ENCODE measurements at regions not wholly inside any gene's neighbourhood (a gene's known extent, or its start where the extent isn't known, plus 50 kb on each side); places are given as distances from the start of the nearest gene placed in this dataset.

- H4K20me1 ChIP-seq (replicated peaks; ENCODE audit: insufficient read depth), result no peaks in the 10 kb centered on the region
- DNase-seq (ENCODE audit: low spot score) (no peak), ATAC-seq (no peak)
- Mint-ChIP-seq H3K9me3 (no peaks in the 10 kb centered on the region; the same call in 2 of the 3 replicates), H3K4me3 (no peak overlapping the region), H3K36me3 (ENCODE audit: low read depth) (no peaks in the 10 kb centered on the region), H3K27ac (no peak overlapping the region), H3K4me1 (peaks cover 3% of the 10 kb centered on the region; the same call in 1 of the 3 replicates), H3K27me3 (ENCODE audit: insufficient read depth, low read depth, poor library complexity) (peaks cover 4% of the 10 kb centered on the region)
- H3K27ac ChIP-seq (ENCODE audit: low read depth), result no peak overlapping the region
- no peak overlapping the region for H3K4me3 ChIP-seq
- H3K4me1 ChIP-seq (ENCODE audit: insufficient read depth), result no peaks in the 10 kb centered on the region
- H3K36me3 ChIP-seq (ENCODE audit: insufficient read depth), result no peaks in the 10 kb centered on the region
- no peaks in the 10 kb centered on the region for H3F3A ChIP-seq (replicated peaks; ENCODE audit: low read depth)
- no peak overlapping the region for H3K4me2 ChIP-seq
- H3K79me2 ChIP-seq (replicated peaks; ENCODE audit: insufficient read depth), result no peaks in the 10 kb centered on the region
- no peaks in the 10 kb centered on the region for H3K27me3 ChIP-seq (ENCODE audit: insufficient read depth)
- no peak overlapping the region for H2AFZ ChIP-seq
- H3K9me2 ChIP-seq (ENCODE audit: insufficient read depth), result no peaks in the 10 kb centered on the region
- TF ChIP-seq POLR2AphosphoS5 (IDR thresholded peaks at IDR 0.05; ENCODE audit: low read depth) (no peak), ZNF462 (CRISPR knock-in tag; IDR thresholded peaks at IDR 0.05) (no peak), EZH2 (IDR thresholded peaks at IDR 0.05; ENCODE audit: low read depth, unreplicated experiment) (no peak), ZNF114 (CRISPR knock-in tag; IDR thresholded peaks at IDR 0.05) (no peak), NANOG (IDR thresholded peaks at IDR 0.05; ENCODE audit: borderline replicate concordance) (no peak), EZH2phosphoT487 (IDR thresholded peaks at IDR 0.05; ENCODE audit: unreplicated experiment) (no peak), JUNB (IDR thresholded peaks at IDR 0.05; ENCODE audit: unreplicated experiment) (no peak), ZNF331 (CRISPR knock-in tag; IDR thresholded peaks at IDR 0.05; ENCODE audit: low read depth) (no peak), CREB1 (CRISPR knock-in tag; IDR thresholded peaks at IDR 0.05; ENCODE audit: low read depth) (no peak), STAT1 (IDR thresholded peaks at IDR 0.05; ENCODE audit: unreplicated experiment) (no peak), CTCF (conservative IDR thresholded peaks at IDR 0.05; ENCODE audit: low read depth in 2 of 2) (no peak), REST (IDR thresholded peaks at IDR 0.05; ENCODE audit: unreplicated experiment) (no peak), ETS1 (IDR thresholded peaks at IDR 0.05) (no peak)
Measured at GRCh38 chr5:161757223-161757622, 71.7 kb downstream of the GABRA6 start.

Measured in GM23338 (cell line).